LNCaP clone FGC (cell line): ENCODE measurements at regions not wholly inside any gene's neighbourhood (a gene's known extent, or its start where the extent isn't known, plus 50 kb on each side); places are given as distances from the start of the nearest gene placed in this dataset.

ENCODE experiments used
- DNase-seq: peaks from one replicate; pipeline ENCODE4 v3.0.0-alpha.2; 2011; ENCODE audit warnings: low read depth
- H3K4me3 ChIP-seq: 2 replicates; pipeline ENCODE4 v1.5.1; 2011; ENCODE audit warnings: mild to moderate bottlenecking, low read depth, low read length, control low read depth
- TF ChIP-seq, protein P1 (sequence below): IDR thresholded peaks from 2 replicates; pipeline ENCODE4 v1.5.1; 2012; ENCODE audit warnings: mild to moderate bottlenecking; ENCODE audit not compliant: control insufficient read depth, insufficient read depth; ENCODE audit errors: extremely low read depth

DNA sequence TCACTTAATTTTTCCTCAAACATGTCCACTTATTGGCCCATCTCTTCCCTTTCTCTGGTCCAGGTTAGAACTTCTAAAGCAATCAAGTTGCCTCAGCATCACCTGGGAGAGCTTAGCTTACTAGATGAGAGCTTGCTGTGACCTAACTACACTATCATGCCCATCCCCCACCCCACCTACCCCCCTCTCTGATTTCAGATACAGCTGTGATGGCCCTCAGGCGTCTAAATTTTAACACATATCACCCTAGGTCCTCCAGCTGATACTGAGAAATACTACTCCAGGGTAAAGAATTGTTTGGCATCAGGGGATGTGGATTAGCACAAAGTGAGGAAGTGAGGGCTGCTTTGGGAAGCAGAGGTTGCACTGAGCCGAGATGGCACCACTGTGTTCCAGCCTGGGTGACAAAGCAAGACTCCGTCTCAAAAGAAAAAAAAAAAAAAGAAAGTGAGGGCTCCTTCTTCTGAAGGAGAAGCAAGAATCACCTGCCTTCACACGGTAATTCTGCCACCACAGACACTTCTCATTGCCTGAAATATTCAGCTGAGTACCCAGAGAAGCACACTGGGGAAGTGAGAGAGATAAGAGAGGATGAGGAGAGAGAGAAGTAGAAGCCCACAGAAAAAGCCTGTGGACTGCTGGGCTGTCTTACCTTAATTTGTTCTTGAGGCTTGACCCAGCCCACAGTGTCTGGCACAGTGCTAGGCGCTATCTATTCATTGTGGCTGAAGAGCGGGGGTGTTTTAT, 263.4 kb downstream of the ASXL3 start:
- TF ChIP-seq, protein P1, sequence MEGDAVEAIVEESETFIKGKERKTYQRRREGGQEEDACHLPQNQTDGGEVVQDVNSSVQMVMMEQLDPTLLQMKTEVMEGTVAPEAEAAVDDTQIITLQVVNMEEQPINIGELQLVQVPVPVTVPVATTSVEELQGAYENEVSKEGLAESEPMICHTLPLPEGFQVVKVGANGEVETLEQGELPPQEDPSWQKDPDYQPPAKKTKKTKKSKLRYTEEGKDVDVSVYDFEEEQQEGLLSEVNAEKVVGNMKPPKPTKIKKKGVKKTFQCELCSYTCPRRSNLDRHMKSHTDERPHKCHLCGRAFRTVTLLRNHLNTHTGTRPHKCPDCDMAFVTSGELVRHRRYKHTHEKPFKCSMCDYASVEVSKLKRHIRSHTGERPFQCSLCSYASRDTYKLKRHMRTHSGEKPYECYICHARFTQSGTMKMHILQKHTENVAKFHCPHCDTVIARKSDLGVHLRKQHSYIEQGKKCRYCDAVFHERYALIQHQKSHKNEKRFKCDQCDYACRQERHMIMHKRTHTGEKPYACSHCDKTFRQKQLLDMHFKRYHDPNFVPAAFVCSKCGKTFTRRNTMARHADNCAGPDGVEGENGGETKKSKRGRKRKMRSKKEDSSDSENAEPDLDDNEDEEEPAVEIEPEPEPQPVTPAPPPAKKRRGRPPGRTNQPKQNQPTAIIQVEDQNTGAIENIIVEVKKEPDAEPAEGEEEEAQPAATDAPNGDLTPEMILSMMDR, result no peak
- no peak for DNase-seq
- H3K4me3 ChIP-seq, result no peak overlapping the region

- no peak overlapping the region for H3K4me3 ChIP-seq
- TF ChIP-seq, protein P1, result no peak
- no peak for DNase-seq
Observed at GRCh38 chr18:33840212-33840593, 262.2 kb downstream of the ASXL3 start.

DNA sequence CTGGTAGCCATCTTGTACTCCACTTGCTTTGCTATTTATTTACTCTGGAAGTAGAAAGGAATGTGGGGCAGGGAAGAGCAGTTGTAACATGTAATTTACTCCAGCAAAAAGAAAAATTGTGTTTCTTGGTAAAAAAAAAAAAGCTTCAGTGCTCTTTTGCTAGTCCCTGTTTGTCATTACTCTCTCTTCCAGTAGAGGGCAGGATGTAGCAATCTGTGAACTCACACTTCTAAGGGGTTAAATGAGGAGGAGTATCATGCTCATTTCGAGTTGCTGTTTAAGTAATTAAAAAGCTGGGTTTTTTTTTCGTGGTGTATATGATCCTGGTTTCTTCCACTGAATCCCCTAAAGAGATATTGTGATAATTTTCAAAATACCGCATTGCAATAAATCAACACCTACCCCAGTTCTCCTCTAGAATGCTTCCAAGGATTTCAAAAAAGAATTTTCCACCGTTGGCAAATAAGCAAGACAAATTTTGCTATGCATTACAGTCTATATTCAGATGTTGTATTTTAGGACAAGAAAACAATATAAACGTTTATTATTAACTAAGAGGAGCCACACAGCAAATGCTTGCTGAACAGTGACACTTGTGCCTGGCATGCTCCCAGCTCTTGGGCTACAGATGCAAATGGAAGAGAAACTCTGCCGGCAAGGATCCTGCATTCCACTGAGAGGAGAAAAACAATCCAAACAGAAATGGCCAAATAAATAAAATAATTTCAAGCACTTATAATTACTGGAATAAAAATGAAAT, 261.6 kb downstream of the ASXL3 start:
- peak; percentile 43 for DNase-seq

GRCh38 chr18:33838054-33838453, 260.0 kb downstream of the ASXL3 start:
- TF ChIP-seq, protein P1, result no peak
- DNase-seq, result no peak
- no peak overlapping the region for H3K4me3 ChIP-seq

More for the DNA sequence above, 261.6 kb downstream of the ASXL3 start:
- no peak overlapping the region for H3K4me3 ChIP-seq
- TF ChIP-seq, protein P1, result peak; percentile 71

DNA sequence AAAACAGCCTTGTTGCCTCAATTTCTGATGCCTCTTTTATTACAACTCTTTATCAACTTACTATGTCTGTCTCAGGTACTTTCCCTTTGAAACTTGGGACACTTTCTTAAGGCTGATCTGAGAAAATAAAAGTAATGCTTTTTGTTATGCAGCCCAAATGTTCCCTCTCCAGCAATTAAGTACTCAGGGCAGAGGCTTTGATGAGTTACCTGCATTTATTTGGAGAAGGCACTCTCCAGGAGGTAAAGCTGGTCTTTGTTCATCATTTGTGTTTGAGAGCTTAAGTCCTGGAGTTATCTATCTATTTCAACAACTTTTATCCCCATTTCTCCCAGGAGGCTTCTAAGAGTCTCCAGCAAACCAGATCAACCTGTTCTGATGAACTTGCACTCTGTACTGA, 259.2 kb downstream of the ASXL3 start:
- DNase-seq, result no peak
- no peak overlapping the region for H3K4me3 ChIP-seq
- TF ChIP-seq, protein P1, result no peak

DNA sequence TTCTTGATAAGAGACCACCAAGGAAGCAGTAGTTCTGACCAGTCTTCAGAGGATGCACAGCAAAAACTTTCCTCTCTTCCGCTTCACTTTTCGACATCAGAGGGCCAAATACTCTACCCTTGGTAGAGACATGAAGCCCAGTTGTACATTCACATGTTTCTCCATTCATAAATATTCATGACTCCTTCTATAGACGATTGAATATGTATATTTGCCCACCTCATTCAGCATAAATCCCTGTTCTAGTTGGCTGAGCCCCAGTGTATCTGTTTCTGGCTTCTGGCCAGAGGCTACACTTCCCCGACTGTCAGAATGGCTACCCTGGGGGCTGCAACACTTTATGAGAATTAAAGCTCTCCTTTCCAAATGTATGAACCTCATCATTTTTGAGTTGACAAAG, 258.5 kb downstream of the ASXL3 start:
- no peak for DNase-seq
- no peak overlapping the region for H3K4me3 ChIP-seq
- TF ChIP-seq, protein P1, result no peak

DNA sequence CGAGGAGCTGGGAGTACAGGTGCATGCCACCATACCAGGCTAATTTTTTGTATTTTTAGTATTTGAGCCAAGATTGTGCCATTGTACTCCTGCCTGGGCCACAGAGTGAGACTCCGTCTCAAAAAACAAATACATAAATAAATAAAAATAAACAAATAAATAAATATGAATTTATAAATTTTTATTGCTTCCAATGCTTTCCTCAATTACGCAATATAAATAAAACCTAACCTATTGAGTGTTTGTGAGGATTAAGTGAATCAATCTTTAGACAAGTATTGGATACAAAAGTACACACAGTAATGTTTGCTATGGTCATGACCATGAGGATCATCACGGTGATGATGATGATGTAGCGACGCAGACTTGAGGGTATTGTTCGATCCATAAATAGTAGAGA, 257.4 kb downstream of the ASXL3 start:
- TF ChIP-seq, protein P1, result no peak
- no peak overlapping the region for H3K4me3 ChIP-seq

More for the DNA sequence above, 257.4 kb downstream of the ASXL3 start:
- DNase-seq, result no peak
